WTC11 (cell line): ENCODE measurements at regions not wholly inside any gene's neighbourhood (a gene's known extent, or its start where the extent isn't known, plus 50 kb on each side); places are given as distances from the start of the nearest gene placed in this dataset.

Experiments used
- ATAC-seq: fragments of 200-7000 bp; cut with Tn5 transposase; 2 replicates; pipeline ENCODE4 v1.10.0; 2021; ENCODE audit warnings: mild to moderate bottlenecking, moderate library complexity
- CTCF ChIA-PET: fragments of 300-600 bp; sonication (Branson Sonifier 250); formaldehyde crosslinking; loops from one replicate; lab custom pipeline; 2021; ENCODE audit warnings: antibody characterized with exemption; lab: Charles Lee
- POLR2A ChIA-PET: fragments of 350-600 bp; sonication (Branson Sonifier 250); formaldehyde crosslinking; loops from one replicate; lab custom pipeline; 2021; ENCODE audit warnings: antibody characterized with exemption; lab: Charles Lee
- DNase-seq: peaks from one replicate; pipeline ENCODE4 v3.0.0; 2021; ENCODE audit warnings: low spot score
- H3K27ac Mint-ChIP-seq: 2 replicates; pipeline ENCODE4 v1.8.0; 2021; ENCODE audit warnings: mixed read lengths
- H3K27me3 Mint-ChIP-seq: 2 replicates; pipeline ENCODE4 v1.8.0; 2021; ENCODE audit warnings: low read depth, mild to moderate bottlenecking, moderate library complexity, mixed read lengths
- H3K36me3 Mint-ChIP-seq: 2 replicates; pipeline ENCODE4 v1.8.0; 2021; ENCODE audit warnings: mixed read lengths
- H3K4me1 Mint-ChIP-seq: 2 replicates; pipeline ENCODE4 v1.8.0; 2022; ENCODE audit warnings: mixed read lengths
- H3K4me3 Mint-ChIP-seq: 2 replicates; pipeline ENCODE4 v1.8.0; 2021; ENCODE audit warnings: mild to moderate bottlenecking, moderate library complexity, mixed read lengths
- H3K9me3 Mint-ChIP-seq: 2 replicates; pipeline ENCODE4 v1.8.0; 2021; ENCODE audit warnings: mixed read lengths
- AR ChIP-seq: fragments of 250-450 bp; sonication (Bioruptor Pico); IDR thresholded peaks from 2 replicates; pipeline ENCODE4 v1.9.0; 2021; ENCODE audit warnings: mild to moderate bottlenecking
- CBFB ChIP-seq: sonication (generic); formaldehyde crosslinking; IDR thresholded peaks from 2 replicates; pipeline ENCODE4 v1.8.1; 2022; ENCODE audit warnings: mild to moderate bottlenecking, low read depth, missing genetic modification reagents
- CDX4 ChIP-seq: fragments of 250-450 bp; sonication (Bioruptor Pico); IDR thresholded peaks from 2 replicates; pipeline ENCODE4 v1.9.0; 2021; ENCODE audit warnings: moderate library complexity, mild to moderate bottlenecking, inconsistent platforms, borderline replicate concordance
- ESRRA ChIP-seq: sonication (generic); formaldehyde crosslinking; IDR thresholded peaks from 2 replicates; pipeline ENCODE4 v1.8.1; 2022; ENCODE audit warnings: mild to moderate bottlenecking, missing genetic modification reagents, borderline replicate concordance
- ETV6 ChIP-seq: sonication (generic); formaldehyde crosslinking; IDR thresholded peaks from 2 replicates; pipeline ENCODE4 v1.8.1; 2022; ENCODE audit warnings: mild to moderate bottlenecking, missing genetic modification reagents
- FOXJ3 ChIP-seq: sonication (generic); formaldehyde crosslinking; IDR thresholded peaks from 2 replicates; pipeline ENCODE4 v1.9.0; 2021; ENCODE audit warnings: missing genetic modification reagents, mild to moderate bottlenecking, borderline replicate concordance
- FOXP4 ChIP-seq: sonication (generic); formaldehyde crosslinking; IDR thresholded peaks from 2 replicates; pipeline ENCODE4 v1.8.0; 2022; ENCODE audit warnings: mild to moderate bottlenecking, missing genetic modification reagents
- GABPB1 ChIP-seq: sonication (generic); formaldehyde crosslinking; IDR thresholded peaks from 2 replicates; pipeline ENCODE4 v1.8.1; 2023; ENCODE audit warnings: mild to moderate bottlenecking, missing genetic modification reagents
- KAT7 ChIP-seq: sonication (generic); formaldehyde crosslinking; IDR thresholded peaks from 2 replicates; pipeline ENCODE4 v1.8.1; 2023; ENCODE audit warnings: missing genetic modification reagents, mild to moderate bottlenecking, borderline replicate concordance
- NFYB ChIP-seq: sonication (generic); formaldehyde crosslinking; conservative IDR thresholded peaks from 2 replicates; pipeline ENCODE4 v1.8.0; 2022; ENCODE audit warnings: low read depth, missing genetic modification reagents
- SMAD3 ChIP-seq: sonication (generic); formaldehyde crosslinking; IDR thresholded peaks from 2 replicates; pipeline ENCODE4 v1.8.0; 2022; ENCODE audit warnings: missing genetic modification reagents, mild to moderate bottlenecking, borderline replicate concordance
- SP1 ChIP-seq: sonication (generic); formaldehyde crosslinking; conservative IDR thresholded peaks from 2 replicates; pipeline ENCODE4 v1.8.1; 2022; ENCODE audit warnings: missing genetic modification reagents
- STAT6 ChIP-seq: sonication (generic); formaldehyde crosslinking; conservative IDR thresholded peaks from 2 replicates; pipeline ENCODE4 v1.8.1; 2023; ENCODE audit warnings: mild to moderate bottlenecking, low read depth, missing genetic modification reagents, moderate library complexity
- TEAD4 ChIP-seq: sonication (generic); formaldehyde crosslinking; IDR thresholded peaks from 2 replicates; pipeline ENCODE4 v1.8.0; 2022; ENCODE audit warnings: mild to moderate bottlenecking, missing genetic modification reagents
- USF1 ChIP-seq: sonication (generic); formaldehyde crosslinking; IDR thresholded peaks from 2 replicates; pipeline ENCODE4 v1.8.0; 2022; ENCODE audit warnings: mild to moderate bottlenecking, missing genetic modification reagents
- ZBTB43 ChIP-seq: sonication (generic); formaldehyde crosslinking; IDR thresholded peaks from 2 replicates; pipeline ENCODE4 v1.8.1; 2023; ENCODE audit warnings: mild to moderate bottlenecking, missing genetic modification reagents
- ZNF121 ChIP-seq: sonication (generic); formaldehyde crosslinking; IDR thresholded peaks from 2 replicates; pipeline ENCODE4 v1.8.0; 2023; ENCODE audit warnings: missing genetic modification reagents
- ZNF425 ChIP-seq: fragments of 250-450 bp; sonication (Bioruptor Pico); conservative IDR thresholded peaks from 2 replicates; pipeline ENCODE4 v1.9.0; 2021; ENCODE audit warnings: mild to moderate bottlenecking
- ZNF671 ChIP-seq: fragments of 250-450 bp; sonication (Bioruptor Pico); IDR thresholded peaks from 2 replicates; pipeline ENCODE4 v1.8.0; 2021; ENCODE audit warnings: mild to moderate bottlenecking

GRCh38 chr9:28981129-28981528, 1407.8 kb upstream of the C9orf72 start (continued):
- TF ChIP-seq STAT6 (CRISPR knock-in tag) (no peak), USF1 (no peak)

- Mint-ChIP-seq H3K27me3 (no peaks in the 10 kb centered on the region), H3K36me3 (no peaks in the 10 kb centered on the region), H3K9me3 (peaks cover 5% of the 10 kb centered on the region; the same call in 1 of the 2 replicates), H3K4me1 (peaks cover 11% of the 10 kb centered on the region), H3K27ac (no peak overlapping the region), H3K4me3 (no peak overlapping the region)
- CTCF ChIA-PET, result no interaction called here
- POLR2A ChIA-PET, result no interaction called here
- ATAC-seq (no peak), DNase-seq (no peak)
- TF ChIP-seq SMAD3 (CRISPR knock-in tag), result no peak
- no peak for TF ChIP-seq ZNF425 (CRISPR knock-in tag)
- TF ChIP-seq TEAD4, result no peak
- no peak for TF ChIP-seq ZNF671 (CRISPR knock-in tag)
- TF ChIP-seq AR (CRISPR knock-in tag), result no peak
- TF ChIP-seq NFYB (CRISPR knock-in tag), result no peak
- no peak for TF ChIP-seq GABPB1 (CRISPR knock-in tag)
- TF ChIP-seq ESRRA, result no peak
- no peak for TF ChIP-seq ZBTB43 (CRISPR knock-in tag)
- no peak for TF ChIP-seq CDX4
- TF ChIP-seq ZNF121, result no peak
- TF ChIP-seq SP1 (CRISPR knock-in tag), result no peak
- TF ChIP-seq FOXJ3 (CRISPR knock-in tag), result no peak
- TF ChIP-seq KAT7 (CRISPR knock-in tag), result no peak
- TF ChIP-seq FOXP4, result no peak
- TF ChIP-seq ETV6 (CRISPR knock-in tag), result no peak
- TF ChIP-seq USF1, result no peak
- TF ChIP-seq CBFB (CRISPR knock-in tag), result no peak
Measured at GRCh38 chr9:28981711-28982110, 1408.4 kb upstream of the C9orf72 start.
